ENCODE measurements at regions not wholly inside any gene's neighbourhood (a gene's known extent, or its start where the extent isn't known, plus 50 kb on each side); places are given as distances from the start of the nearest gene placed in this dataset.

GRCh38 chr5:149441986-149442385 lies 62.9 kb upstream of the IL17B start:
- BruUV-seq (replicated peaks): no TSS peak
- no peak for DNase-seq (ENCODE audit: low spot score)
- Histone ChIP-seq H3K27me3 (replicated peaks; ENCODE audit: insufficient read depth, low read depth, low read length, poor library complexity) (no peaks in the 10 kb centered on the region), H3K27ac (ENCODE audit: low read depth, low read length, poor library complexity, severe bottlenecking) (no peak overlapping the region), H3K4me1 (ENCODE audit: insufficient read depth, low read length, poor library complexity, severe bottlenecking) (no peaks in the 10 kb centered on the region), H3K4me3 (ENCODE audit: low read depth, low read length, poor library complexity, severe bottlenecking) (no peak overlapping the region), H3K36me3 (ENCODE audit: insufficient read depth, low read length, poor library complexity, severe bottlenecking) (no peaks in the 10 kb centered on the region), H3K9me3 (ENCODE audit: low read depth, low read length, poor library complexity, severe bottlenecking) (no peaks in the 10 kb centered on the region)
- POLR2A ChIA-PET (ENCODE audit: low non-redundant PET): no interaction called here
- TF ChIP-seq EZH2 (IDR thresholded peaks at IDR 0.05; ENCODE audit: borderline replicate concordance, low read depth, low read length, poor library complexity, severe bottlenecking): no peak
- no peak for TF ChIP-seq CTCF (conservative IDR thresholded peaks at IDR 0.05; ENCODE audit: low read depth, low read length)
- CTCF ChIA-PET: no interaction called here
- intact Hi-C loops (cut with micrococcal nuclease; ENCODE audit: unreplicated experiment): loop anchor here (2.0 to 5.0 kb wide), 2 partner anchors 123 to 175 kb away; no protein-coding TSS in a partner anchor

GRCh38 chr5:149441194-149441753 lies 62.2 kb upstream of the IL17B start:
- TF ChIP-seq CTCF (conservative IDR thresholded peaks at IDR 0.05; ENCODE audit: low read depth, low read length) (no peak), EZH2 (IDR thresholded peaks at IDR 0.05; ENCODE audit: borderline replicate concordance, low read depth, low read length, poor library complexity, severe bottlenecking) (no peak)
- H3K27me3 ChIP-seq (replicated peaks; ENCODE audit: insufficient read depth, low read depth, low read length, poor library complexity): no peaks in the 10 kb centered on the region
- H3K36me3 ChIP-seq (ENCODE audit: insufficient read depth, low read length, poor library complexity, severe bottlenecking): no peaks in the 10 kb centered on the region
- BruUV-seq (replicated peaks): no TSS peak
- POLR2A ChIA-PET (ENCODE audit: low non-redundant PET): no interaction called here
- no peak overlapping the region for H3K4me3 ChIP-seq (ENCODE audit: low read depth, low read length, poor library complexity, severe bottlenecking)
- no peak overlapping the region for H3K27ac ChIP-seq (ENCODE audit: low read depth, low read length, poor library complexity, severe bottlenecking)
- no peak for DNase-seq (ENCODE audit: low spot score)
- intact Hi-C loops (cut with micrococcal nuclease; ENCODE audit: unreplicated experiment): loop anchor here (5.0 kb wide), 1 partner anchor 176 kb away; no protein-coding TSS in a partner anchor
- CTCF ChIA-PET: interaction anchor here (0.5 to 0.7 kb wide), 2 partner anchors 137 to 143 kb away, joined by 3 to 4 read pairs; no protein-coding TSS in a partner anchor
- H3K4me1 ChIP-seq (ENCODE audit: insufficient read depth, low read length, poor library complexity, severe bottlenecking): no peaks in the 10 kb centered on the region
- no peaks in the 10 kb centered on the region for H3K9me3 ChIP-seq (ENCODE audit: low read depth, low read length, poor library complexity, severe bottlenecking)

GRCh38 chr5:149439899-149440542 lies 60.9 kb upstream of the IL17B start:
- intact Hi-C loops (cut with micrococcal nuclease; ENCODE audit: unreplicated experiment): loop anchor here (5.0 kb wide), 1 partner anchor 177 kb away; no protein-coding TSS in a partner anchor
- Histone ChIP-seq H3K9me3 (ENCODE audit: low read depth, low read length, poor library complexity, severe bottlenecking) (no peaks in the 10 kb centered on the region), H3K27me3 (replicated peaks; ENCODE audit: insufficient read depth, low read depth, low read length, poor library complexity) (no peaks in the 10 kb centered on the region), H3K27ac (ENCODE audit: low read depth, low read length, poor library complexity, severe bottlenecking) (no peak overlapping the region), H3K4me1 (ENCODE audit: insufficient read depth, low read length, poor library complexity, severe bottlenecking) (no peaks in the 10 kb centered on the region), H3K4me3 (ENCODE audit: low read depth, low read length, poor library complexity, severe bottlenecking) (no peak overlapping the region), H3K36me3 (ENCODE audit: insufficient read depth, low read length, poor library complexity, severe bottlenecking) (no peaks in the 10 kb centered on the region)
- ChIA-PET CTCF (no interaction called here), POLR2A (ENCODE audit: low non-redundant PET) (no interaction called here)
- BruUV-seq (replicated peaks): no TSS peak
- peak; percentile 45 for DNase-seq (ENCODE audit: low spot score)
- TF ChIP-seq EZH2 (IDR thresholded peaks at IDR 0.05; ENCODE audit: borderline replicate concordance, low read depth, low read length, poor library complexity, severe bottlenecking): no peak
- no peak; the same call in 1 of the 2 replicates for TF ChIP-seq CTCF (conservative IDR thresholded peaks at IDR 0.05; ENCODE audit: low read depth, low read length)

Measured in A673 (cell line).